NCI-H82 (cell line): ENCODE measurements at regions not wholly inside any gene's neighbourhood (a gene's known extent, or its start where the extent isn't known, plus 50 kb on each side); places are given as distances from the start of the nearest gene placed in this dataset.
"Not testable (repeated sequence)": the region's sequence is repeated elsewhere in the genome, so short reads cannot be mapped to it uniquely, and the experiment has no call there.

Experiments used
- DNase-seq: peaks from one replicate; lab custom pipeline; 2025; lab: John Stamatoyannopoulos, UW

DNA sequence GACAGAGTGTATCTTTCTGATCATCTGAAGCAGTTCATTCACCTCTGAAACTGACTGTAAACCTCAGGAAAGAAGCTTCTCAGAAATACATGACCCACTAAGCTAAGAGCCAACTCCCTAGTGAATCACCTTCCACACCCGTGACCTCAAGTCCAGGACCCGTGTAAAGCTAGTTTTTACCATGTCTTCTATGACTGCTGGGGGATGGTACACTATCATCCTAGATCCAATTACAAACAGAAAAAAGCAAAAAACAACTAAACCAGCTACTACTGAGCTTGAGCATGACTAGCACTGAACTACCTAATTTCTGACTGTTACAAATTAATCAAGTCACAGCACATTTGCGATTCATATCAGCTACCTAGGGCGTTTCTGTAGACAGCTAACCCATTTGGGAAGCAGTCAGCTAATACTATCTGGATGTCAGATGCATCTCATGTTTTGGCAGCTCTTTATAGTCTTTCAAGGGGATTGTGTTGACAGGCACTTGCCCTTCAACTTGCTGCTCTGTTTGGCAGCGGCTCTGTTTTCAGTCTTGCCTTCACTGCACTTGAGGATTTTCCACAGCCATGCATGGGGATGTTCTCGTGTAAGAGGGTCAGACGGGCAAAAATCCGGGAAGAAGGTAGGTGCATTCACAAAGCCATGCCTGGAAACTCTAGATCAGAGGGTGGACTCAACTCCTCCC lies 350.3 kb downstream of the ANAPC1 start:
- DNase-seq: not testable (repeated sequence)

DNA sequence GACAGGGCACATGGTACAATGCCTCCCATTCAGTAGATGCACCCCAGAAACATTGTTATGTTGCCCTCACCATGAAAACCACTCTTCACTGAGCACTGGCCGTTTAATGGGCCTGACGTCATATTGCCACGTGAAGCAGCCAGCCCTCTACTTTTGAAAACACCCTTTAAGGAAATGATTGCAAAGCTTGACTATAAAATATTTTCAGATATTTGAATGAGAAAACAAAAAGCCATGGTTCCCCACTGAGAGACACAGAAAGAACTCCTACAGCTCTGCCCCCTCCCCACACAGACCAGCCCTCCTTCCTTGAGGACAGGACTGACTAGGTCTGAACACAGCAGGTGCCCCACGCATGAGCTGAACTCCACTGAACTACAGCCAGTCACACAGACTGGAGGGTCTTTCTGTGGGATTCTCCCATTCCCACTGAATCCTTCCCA lies 349.1 kb downstream of the ANAPC1 start:
- DNase-seq: no peak

DNA sequence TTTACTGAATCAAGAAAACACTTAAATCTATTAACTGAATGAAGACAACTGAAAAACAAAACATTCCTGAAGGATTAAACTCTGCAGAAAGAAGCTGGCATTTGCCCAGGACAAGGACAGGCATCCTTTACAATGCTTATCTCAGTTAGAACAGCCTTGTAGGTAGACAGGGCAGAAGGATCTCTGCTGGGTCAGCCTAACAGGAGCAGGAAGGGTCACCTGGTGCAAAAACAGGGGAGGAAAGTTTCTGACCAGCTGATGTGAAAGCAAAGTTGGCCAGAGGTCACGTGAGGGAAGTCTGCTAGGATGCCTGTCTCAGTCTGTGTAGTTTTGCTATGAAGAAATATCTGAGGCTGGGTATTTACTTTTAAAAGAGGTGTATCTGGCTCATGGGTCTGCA lies 348.6 kb downstream of the ANAPC1 start:
- no peak for DNase-seq

DNA sequence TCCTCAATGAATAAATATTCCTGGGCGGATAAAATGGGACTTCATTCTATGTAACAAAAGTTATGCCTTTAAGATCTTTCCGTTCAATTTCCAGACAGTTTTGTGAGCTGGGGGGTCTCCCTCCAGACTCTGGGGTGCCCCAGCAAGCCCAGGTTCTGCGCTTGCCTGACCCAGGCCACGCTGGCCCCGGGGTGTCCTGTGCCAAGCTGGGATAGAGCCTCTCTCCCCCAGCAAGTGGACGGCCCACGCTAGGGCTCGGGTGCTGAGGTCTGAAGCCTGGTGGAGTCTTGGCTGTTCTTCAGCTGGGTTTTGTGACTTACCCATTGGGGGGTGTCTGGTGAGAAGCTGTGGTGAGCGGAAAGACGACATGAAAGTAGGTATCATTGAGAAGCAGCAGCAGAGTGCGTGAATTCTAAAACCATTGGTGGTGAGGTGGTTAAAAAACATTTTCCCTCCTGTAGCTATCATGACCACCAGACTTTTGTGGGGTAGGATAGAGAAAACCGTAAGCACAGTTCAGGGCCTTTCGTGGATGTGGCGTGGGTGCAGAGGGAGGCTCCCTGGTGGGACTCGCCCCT lies 346.8 kb downstream of the ANAPC1 start:
- DNase-seq: no peak

DNA sequence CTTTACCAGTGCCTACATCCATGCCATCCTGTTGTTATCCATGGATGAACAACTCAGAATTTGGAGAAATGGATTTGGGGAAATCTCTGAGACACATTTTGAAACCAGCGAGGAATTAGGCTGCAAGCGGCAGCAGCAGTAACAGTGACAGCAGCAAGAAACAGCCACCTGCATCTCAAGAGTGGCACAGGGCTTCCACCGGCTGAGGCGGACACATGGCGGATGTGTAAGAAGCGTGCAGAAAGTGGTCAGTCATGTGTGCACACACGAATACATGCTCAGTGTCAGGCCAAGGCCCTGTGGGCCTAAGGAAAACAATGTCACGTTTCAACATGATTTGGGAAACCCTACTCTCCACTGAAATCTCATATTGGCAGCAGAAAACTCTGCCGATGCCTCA lies 344.0 kb downstream of the ANAPC1 start:
- not testable (repeated sequence) for DNase-seq

DNA sequence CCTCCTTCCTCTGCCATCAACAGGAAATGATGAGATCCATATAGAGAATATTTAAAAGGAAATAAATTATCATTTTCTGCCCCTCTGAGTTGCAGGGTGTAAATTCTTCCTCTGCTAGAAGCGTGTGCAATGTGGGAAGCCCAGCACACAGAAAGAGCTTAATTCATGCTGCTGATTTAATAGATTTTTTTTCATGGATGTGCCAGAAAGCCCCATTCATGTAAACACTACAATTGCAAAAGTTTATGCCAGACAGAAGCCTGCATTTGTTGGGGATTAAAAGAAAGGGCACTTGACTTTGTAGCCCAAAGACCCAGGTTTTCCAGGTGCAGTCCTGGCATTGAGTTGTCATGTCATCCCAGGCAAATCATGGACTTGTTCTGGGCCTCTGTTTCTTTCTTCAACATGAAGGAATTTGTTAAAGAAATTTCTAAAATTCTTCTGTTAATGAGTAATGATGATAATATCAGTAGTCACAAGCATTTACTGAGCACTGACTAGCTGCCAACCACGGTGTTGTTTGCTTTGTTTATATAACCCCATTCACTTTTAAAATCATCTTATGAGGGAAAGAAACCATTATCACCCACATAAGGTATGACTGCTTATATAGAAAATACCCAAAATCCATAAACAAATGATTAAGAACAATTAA lies 341.7 kb downstream of the ANAPC1 start:
- DNase-seq: not testable (repeated sequence)

DNA sequence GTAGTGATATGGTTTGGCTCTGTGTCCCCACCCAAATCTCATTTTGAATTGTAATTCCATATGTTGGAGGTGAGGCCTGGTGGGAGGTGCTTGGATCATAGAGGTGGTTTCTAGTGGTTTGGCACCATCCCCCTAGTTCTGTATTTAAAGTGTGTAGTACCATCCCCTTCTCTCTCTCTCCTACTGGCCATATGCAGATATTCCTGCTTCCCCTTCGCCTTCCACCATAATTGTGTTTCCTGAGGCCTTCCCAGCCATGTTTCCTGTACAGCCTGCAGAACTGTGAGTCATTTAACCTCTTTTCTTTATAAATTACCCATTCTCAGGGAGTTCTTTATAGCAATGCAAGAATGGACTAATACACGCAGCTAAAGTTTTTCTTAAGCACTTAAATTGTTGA lies 340.0 kb downstream of the ANAPC1 start:
- not testable (repeated sequence) for DNase-seq

DNA sequence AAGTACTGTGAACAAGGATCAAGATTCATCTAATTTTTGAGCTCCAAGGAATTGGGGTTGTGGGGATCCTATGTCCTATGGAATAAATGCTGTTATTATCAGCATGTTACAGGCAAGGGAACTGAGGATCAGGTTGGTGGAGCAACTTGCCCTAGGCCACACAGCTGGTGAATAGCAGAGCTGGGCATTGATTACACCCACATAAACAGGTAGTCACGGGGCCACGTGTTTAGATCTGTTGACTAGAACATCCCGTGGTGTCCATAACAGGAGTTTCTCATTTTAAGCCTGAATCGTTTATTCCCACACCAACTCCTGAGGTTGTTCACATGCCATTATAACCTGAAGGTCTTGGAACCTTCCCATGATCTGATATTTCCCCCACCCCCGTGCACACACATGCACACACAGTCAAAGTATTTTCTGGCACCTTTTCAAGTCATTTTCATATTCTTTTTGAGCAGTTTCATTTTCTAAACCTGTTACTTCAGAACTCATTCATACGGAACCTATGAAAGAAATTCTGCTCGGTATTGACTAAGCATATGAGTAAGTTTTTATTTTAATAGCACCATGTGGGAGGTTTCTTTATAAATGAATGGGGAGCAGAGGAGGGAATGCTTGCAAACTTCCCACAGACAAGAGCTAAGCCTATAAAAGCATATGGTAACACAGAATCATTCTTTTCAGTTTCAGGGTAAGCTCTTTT lies 338.1 kb downstream of the ANAPC1 start:
- DNase-seq: not testable (repeated sequence)

DNA sequence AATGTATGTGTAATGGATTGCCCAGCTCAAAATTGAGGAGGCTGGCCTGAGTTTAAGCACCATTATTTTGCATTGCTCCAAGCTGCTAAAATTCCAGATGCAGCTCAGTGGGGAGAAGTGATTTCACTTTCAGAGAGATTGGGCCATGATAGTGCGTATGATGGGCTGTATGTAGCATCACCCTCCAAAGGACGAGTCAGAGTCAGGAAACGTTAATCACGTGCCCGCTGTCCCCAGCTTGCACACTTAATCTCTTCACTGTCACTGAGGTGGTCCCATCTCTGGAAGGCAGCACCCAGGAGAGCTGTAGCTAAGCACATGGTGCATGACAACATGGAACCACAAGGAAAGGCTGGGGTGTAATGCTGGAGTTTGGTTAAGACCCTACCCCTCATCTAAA lies 337.4 kb downstream of the ANAPC1 start:
- DNase-seq: not testable (repeated sequence)

DNA sequence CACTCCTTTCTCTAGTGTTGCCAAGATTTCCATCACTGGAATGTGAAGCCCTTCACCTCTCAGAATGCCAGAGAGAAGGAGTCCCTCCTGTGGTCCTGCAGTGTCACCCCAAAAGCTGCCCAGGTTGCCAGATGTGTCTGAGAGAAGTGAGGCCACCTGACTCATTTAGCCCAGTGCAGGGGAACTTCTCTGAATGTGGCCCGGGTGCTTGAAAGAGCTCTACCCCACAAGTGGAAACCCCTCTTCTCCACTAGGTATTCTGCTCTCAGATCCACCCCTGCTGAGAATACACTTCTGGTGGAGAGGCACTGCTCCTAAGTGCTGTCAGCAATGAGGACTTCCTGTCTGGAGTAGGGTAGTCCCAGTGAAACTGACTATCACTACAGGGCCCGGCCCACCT lies 334.8 kb downstream of the ANAPC1 start:
- not testable (repeated sequence) for DNase-seq

DNA sequence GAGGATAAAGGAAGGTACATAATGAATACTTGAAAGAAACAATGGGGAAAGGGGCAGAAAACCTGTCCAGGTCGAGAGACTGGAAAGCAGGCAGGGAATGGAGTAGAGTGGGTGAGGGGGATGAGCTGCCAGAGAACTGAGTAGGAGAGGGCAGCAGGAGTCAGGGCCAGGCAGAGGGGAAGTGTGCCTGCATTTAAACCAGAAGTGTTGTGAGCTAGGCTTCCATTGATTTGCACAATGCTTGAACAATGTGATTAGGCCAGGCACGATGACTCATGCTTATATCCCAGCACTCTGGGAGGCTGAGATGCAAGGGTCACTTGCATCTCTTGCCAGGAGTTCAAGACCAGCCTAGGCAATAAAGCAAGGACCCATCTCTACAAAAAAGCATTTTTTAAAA lies 332.6 kb downstream of the ANAPC1 start:
- DNase-seq: not testable (repeated sequence)

DNA sequence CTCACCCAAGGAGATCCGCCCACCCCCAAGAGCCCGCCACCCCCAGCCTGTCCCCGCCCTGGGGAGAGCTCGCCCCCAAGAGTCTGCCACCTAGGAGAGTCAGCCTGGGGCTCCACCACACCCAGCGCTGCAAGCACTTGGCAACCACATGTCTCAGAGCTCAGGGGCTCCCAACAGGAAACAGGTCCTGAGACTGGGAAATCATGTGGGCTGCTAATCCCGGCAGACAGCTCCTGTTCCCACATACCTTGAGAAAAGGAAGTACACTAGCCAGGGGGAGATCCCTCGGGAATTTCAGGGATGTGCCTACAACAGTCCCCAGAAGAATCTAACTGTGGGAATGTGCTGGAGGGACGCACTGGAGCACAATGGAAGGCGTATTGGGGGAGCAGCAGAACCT lies 331.4 kb downstream of the ANAPC1 start:
- not testable (repeated sequence) for DNase-seq

DNA sequence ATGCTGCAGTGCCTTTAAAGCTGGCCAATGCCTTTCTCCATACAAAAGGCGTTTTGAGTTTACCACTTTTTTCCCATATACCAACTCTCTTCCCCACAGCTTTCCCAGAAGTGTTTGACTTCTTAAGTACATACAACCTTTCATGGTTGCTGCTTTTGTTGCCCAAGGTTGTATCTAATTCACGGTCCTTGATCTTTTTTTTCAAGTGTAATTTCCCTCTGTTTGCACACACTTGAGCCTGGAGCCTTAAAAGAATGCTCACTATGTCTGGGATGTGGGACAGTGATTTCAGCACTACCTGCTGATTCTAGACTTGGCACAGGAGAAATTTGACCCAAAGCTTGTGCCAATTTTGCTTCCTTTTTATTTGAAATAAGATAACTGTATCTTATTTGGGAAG lies 324.7 kb downstream of the ANAPC1 start:
- not testable (repeated sequence) for DNase-seq

DNA sequence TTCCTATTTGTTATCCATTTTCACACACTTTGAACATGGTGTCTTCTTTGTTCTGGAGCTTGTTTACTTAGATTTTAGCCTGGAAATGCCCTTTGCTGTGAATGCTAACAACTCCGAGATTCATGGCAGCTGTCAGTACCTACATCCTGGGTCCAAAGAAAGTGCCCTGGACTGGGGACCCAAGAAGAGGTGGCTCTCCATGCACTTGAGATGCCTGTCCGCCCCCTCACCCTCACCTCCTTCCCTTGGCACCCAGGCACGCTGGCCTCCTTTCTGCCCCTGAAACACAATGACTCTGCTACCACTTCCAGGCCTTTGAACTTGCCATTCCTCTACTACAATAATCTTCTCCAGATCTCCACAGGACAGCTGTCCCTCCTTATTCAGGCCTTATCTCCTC lies 324.2 kb downstream of the ANAPC1 start:
- not testable (repeated sequence) for DNase-seq

DNA sequence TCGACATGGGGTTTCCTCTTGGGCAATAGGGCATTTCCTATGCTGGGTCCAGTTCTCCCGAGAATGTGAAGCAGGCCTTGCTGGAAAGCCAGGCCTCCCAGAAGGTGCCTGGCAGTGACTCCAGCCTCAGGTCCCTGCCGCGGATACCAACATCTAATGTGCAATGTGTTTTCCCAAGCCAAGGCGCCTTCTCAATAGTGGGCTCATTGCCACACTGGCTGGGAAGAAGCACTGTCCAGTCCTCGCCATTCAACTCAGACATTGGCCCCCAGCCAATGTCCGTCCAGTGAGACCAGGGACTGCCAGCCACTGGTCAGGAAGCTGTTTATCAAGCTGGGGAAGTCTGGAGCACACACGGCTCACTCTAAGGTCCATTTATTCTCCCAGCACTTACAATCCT lies 317.9 kb downstream of the ANAPC1 start:
- DNase-seq: not testable (repeated sequence)

DNA sequence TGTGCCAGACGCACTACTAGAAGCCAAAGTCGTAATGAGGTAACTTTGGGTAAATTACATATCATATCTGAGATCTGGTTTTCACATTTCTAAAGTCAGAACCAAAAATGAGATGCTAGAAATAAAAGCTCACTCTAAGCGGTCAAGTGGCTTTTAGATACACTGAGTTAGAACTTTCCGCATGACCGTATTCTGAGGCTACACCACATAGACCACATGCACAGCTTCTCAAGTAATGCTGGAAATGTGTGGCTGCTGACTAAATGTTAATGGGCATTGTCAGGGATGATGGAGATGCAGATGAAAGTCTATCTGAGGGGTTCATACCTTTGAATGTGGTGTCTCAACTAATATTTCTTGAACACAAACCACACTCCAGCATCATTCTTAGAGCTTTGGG lies 316.8 kb downstream of the ANAPC1 start:
- DNase-seq: not testable (repeated sequence)

DNA sequence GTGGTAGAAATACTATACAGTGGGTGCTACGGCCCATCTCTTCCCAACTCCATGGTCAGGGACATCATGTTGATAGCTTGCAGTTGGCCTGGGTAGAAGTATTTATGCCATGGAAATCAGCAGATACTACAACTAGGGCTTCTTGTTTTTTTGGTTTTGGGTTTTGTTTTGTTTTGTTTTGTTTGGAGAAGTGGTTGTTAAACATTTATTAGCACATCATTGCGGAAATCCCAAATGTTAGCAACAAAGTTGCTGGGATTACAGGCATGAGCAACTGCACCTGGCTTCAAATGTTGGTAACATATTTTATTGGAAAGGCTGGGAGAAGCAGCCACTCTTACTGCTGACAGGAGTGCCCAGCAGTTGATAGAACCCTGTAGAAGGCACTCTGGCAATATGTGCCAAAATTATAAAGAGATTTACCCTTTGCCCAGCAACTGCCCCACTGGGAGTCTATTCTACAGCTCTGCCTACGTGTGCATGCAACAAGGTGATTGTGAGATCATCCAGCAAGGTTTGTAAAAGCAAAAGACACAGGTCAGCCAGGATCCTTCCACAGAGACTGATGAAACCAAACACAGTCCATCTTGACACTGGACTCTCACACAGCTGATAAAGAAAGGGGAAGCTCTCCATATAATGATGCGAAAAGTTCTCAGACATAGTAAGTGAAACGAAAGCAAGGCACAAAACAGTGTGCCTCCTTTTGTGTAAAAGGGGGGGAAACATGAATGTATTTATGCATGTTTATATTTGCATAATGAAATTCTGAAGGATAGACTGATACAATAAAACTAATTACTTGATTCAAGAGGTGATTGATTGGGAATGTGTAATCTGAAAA lies 314.4 kb downstream of the ANAPC1 start:
- not testable (repeated sequence) for DNase-seq

DNA sequence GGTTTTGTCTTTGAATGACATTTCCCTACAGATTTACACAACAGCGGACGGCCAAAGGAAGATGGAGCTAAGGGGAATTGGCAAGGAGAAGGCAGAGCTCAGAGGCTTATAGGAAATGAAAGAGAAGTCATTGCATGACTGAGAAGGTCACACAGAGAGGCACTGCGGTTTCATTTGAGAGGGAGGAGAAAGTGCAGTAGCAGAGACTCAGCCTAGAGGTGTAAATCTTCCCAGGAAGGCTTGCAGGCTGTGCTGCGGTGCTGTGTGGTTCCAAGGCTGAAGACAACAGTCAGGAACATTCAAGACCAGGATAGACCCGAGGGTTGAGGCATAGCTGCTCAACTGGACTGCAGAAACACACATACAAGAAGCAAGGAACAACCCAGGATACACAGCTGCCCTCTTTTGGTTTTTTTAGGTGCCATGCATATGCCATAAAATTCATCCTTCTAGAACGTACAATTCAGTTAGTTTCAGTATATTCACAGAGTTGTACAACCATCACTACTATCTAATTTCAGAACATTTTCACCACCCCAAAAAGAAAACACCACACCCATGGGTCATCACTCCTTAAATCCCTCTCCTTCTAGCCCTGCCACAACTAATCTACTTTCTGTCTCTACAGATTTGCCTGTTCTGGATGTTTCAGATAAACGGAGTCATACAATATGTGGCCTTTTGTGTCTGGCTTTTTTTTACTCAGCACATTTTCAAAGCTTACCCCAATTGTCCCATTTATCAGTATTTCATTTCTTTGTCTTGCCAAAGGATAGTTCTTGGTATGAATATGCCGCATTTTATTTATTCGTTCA lies 313.5 kb downstream of the ANAPC1 start:
- DNase-seq: not testable (repeated sequence)

DNA sequence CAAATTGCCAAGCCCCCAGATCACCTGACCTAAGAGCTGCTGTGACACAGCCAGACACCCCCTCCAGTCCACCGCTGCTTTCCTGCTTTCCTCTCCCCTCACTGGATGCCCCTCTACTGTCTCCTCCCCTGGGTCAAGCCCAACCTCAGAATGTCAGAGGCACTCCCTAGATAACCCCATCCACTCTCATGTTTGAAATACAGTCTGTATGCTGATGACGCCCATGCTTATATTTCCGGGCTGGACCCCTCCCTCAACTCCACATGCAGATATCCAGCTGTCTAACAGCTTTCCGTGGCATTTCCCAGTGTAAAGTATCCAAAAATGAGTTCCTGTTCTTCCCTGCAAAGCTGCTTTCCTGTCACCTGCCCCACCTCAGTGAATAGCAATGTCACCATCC lies 309.2 kb downstream of the ANAPC1 start:
- DNase-seq: not testable (repeated sequence)

DNA sequence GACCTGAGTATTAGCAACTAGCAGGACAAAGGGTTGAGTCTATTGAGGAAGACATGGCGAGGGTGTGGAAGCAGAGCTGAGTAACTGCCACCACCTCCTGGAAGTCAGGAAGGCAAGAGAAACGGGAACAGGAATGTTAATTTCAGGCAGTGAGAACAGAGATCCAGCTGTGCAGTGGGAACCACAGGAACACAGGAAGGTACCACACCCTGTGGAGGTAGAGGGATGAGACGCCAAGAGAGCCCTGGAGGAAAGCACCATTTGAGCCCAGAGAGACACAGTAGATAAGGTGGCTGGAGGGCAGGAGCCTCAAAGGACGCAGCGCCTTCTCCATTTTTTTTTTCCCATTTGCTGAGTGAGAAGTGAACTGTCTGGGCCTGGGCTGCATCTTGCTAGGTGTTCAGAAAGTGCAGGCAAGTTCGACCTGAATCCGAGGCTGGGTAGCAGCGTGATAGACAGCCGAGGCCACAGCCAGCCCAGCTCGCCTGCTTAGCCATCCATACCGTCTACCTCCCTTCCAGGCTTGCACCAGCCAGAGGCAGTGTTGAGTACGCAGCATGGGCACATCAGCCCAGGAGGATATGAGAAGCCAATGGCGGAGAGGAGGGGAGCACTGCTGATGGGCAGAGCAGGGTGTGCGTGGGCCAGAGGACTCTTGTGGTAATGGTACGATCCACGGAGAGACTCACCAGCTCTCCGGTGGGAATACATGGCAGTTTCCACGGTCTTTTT lies 306.7 kb downstream of the ANAPC1 start:
- DNase-seq: not testable (repeated sequence)
